GM21528 (cell line): ENCODE measurements at regions not wholly inside any gene's neighbourhood (a gene's known extent, or its start where the extent isn't known, plus 50 kb on each side); places are given as distances from the start of the nearest gene placed in this dataset.

Experiments used
- ATAC-seq: cut with Tn5 transposase; IDR thresholded peaks from one replicate; pipeline ENCODE4 v1.9.1; 2021; ENCODE audit warnings: mild to moderate bottlenecking, moderate library complexity; ENCODE audit not compliant: unreplicated experiment, low FRiP score

DNA sequence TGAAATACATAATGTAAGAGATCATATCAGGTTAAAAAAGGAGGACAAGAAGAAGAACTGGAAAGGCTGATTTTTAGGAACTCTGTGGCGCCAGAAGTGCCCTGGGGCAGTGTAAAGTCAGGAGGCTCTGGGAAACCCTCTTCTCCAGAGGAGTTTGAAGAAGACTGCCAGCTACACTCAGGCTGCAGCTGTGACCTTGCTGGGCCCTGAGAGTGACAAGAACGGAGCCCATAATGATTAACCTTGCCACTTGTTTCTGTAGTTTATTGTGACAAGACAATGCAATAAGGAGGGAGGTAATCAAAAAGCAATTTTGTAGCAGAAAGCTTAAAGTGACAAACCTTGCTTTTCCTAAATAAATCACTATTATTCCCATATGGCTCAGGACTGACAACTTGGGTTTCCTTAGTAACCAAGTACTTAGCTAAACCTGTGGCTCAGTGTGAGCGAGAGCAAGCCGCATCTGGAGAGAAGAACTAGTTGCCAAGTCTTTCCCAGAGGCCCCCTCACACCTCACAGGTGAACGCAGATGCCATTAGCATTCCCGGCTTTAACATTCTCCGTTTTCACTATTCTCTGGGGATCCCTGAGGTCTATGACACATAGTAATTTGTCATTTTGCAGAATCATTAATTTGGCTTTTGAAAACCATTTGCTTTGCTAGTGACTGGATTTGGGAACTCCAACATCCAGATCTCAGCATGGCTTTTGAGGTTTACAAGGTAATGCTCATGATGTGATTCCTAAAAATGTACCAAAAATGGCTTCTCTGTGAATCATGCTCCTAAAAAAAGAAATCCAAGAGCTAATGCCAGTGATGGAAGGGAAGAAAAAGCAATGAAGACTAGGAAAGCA is 115.9 kb downstream of the OMA1 start:
- ATAC-seq = no peak

DNA sequence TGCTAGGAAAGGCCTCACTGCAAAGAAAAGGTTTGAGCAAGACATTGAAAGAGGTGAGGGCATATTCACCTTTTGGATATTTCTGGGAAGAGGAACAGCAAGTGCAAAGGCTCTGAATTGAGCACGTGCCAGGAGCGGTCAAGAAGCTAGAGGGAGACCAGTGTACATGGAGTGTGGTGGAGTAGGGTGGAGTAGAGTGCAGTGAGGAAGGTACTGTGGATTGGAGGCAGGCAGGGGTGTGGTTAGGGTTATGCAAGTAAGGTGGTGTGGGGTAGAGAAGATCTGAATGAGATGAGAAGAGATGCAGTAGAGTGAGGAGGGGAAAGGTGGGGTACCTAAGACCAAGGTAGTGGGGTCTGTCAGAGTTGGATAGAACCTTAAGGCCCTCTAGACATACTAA is 119.6 kb downstream of the OMA1 start:
- no peak for ATAC-seq

DNA sequence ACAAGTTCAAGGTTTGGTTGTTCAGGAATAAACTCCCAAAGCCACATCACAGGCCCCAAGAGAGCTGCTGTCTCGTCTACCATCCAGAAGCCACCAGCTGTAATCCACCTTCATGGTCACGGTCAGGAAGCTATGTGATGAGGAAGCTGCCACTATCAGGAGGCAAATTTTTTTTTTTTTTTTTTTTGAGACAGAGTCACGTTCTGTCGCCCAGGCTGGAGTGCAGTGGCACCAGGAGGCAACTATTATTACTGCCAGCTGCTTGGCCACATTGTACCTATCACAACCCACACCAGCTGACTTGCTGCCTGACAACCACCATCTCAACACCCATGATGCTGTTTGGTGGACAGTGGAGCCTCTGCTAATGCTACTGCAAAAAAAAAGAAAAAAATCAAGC is 124.1 kb downstream of the OMA1 start:
- no peak for ATAC-seq

DNA sequence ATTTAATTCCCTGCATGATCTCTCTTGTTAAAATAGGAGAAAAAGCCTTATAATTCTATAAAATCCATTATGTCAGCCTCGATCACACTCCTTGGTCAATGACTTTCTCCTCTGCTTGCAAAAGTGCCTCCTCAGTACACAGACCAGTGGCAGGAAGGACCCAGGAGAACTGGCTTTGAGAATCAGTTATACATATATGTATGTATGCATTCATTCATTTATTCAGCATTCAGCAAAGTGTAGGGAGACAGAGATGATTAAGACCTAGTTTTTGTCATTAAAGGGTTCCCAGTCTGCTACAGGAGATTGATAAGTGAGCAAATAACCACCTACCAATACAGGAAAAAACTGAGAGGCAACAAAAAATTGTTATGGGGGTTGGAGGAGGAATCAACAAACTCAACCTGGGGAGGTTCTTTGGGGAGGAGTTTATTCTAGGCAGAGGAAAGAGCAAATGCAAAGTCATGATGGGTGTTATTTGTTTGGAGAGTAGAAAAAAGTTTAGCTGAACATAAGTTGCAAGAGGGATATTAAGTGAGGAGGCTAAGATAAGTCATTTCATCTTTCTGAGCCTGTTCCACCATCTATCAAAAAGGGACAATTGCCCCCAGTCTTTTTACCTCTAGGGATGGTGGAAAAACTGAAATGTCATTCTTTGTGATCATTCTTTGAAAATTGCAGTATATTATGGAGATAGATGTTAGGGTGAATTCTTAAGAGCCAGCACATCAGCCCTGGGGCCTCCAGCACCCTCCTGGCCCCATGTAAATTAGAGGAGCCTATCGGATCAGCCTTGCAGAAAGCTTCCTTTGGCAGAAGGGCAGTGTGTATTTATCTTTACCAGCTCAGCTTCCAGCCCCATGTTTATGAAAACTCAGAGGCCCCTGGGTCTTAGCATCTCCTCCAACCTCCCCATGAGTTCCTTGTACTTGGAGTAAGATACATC is 128.0 kb downstream of the OMA1 start:
- no peak for ATAC-seq

DNA sequence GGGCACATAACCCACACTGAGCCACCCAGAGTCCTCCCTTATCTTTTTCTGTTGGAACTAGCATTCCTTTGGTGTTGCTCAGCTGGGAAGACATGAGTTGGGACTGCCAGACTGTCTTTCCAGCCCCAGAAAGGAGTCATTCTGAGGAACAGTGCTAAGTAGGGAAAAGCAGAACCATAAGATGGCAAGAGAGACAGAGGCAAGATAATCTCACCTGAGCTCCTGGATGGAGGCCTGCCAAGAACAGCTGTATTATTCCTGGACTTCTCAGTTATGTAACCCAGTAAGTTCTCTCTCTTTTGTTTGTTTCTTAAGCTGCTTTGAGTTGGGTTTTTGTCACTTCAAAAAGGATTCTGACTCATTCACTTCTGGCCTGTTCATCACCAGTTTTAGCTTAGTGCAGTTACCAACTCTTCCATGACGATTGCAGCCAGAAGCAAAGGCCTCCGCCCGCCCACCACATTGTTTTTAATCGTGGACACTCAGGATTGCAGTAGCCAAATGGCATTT is 134.4 kb downstream of the OMA1 start:
- ATAC-seq = no peak

DNA sequence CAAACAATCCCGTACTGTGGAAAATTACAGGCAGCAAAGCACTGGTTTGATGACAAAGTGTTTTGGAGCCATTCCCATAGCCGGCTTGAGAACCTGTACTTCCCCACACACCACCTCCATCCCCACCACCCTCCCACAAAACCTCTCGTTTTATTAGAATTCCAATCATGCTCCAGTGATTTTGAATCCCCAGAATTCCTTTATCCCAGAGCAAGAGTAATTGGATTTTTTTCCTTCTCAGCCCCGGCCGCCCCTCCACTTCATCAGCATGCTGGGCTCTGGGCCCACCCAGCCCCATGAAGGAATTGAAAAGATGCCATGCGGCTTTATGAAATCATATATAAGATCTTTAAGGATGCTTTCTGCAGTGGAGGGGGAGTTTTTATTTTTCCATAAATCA is 136.6 kb downstream of the OMA1 start:
- ATAC-seq = no peak

DNA sequence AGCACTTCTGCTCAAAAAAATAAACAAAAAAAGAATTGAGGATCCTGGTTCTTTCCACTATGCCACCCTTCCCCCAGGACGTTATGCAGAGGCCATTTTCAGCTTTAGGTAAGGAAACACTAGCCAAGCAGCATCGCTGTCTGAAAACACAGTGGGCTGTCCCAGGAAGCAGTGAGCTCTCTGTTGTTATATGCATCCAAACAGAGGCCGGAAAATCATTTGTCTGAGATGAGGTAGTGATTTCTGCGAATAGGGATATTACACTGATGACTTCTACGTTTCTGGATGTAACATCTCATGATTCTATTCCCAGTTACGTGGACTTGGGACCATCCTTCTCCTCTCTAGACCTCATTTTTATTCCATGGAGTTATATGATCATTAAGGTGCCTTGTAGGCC is 137.2 kb downstream of the OMA1 start:
- no peak for ATAC-seq

DNA sequence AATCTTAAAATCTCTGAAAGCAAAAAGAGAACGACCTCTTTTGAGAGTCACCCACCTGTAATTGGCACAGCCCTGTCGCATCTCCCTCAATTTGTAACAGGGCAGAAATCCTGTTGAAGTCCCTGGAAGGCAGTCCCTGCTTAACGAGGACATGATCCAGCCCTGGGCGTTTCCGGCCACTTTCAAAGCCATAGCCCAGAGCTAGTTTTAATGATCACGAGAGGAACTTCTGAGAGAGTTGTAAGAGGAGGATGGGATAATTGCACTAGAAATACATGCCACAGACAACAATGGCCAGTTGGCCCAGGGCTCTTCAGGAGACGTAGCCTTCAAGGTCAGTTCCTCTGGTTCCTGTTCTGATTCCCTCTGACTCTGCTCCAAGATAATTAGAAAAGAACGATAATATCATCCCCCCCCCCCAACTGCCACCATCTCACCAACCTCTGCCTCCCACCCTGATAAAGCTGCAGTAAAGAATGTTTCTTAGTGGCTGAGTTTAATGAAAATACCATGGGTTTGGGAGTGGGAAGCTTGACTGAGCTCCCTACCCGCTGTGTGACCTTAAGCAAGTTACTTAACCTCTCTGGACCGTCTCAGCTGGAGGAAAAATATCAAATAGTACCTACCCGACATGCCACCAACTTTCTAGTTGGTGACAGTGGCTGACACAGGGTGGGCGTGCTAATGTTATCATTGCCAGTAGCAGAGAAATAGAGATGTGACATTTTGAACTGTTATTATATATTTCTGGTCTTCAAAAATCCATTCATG is 140.0 kb downstream of the OMA1 start:
- no peak for ATAC-seq

DNA sequence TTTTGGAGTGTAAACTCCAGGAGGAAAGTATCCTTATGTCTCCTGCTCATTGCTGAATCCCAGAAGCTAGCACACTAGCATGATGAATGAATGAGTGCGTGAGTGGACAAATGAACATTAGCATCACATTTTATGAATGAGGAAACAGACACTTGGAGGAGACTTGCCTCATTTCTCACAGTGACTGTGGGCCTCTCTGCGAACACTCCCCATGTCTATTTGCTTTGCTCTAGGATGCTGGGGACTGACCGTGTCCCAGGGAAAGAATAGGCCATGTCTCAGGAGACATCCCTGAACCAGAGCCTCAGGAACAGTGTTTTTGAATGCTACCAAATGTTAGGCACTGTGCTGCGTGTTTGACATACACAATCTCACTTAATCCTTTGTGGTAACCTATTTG is 140.9 kb downstream of the OMA1 start:
- ATAC-seq = no peak

DNA sequence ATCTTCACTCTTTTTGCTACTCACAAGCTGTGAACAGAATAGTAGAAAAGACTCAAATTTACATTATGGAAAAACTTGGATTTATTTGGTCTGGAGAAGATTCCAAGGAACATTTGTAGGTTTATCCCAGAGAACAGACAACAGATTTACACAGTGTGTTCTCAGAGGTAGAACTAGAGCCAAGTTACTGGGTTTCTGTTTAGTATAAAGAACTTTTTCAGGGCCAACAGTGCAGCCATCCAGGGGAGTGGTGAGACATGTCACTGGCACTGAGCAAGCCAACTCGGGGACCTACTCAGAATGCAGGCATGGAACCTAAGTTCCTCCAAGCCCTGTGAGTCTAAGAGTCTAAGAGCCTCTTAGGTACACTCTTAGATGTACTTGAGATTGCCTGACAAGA is 142.6 kb downstream of the OMA1 start:
- no peak for ATAC-seq

DNA sequence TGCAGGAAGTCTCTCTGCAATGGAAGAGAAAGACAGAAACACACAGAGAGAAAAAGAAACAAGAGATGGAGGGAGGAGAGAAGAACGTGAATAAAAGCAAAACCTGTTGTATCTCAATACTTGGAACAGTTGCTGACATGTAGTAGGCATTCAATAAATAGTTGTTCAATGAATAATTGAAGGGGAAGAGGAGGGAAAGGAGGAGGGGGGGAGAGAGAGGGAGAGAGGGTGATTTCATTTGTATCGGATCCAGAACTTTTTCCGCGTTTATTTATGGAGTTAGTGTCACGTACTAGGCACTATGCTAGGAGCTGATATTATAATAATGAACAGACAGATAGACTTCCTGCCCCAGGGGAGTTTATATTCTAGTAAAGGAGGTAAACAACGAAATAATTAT is 144.1 kb downstream of the OMA1 start:
- ATAC-seq = no peak

DNA sequence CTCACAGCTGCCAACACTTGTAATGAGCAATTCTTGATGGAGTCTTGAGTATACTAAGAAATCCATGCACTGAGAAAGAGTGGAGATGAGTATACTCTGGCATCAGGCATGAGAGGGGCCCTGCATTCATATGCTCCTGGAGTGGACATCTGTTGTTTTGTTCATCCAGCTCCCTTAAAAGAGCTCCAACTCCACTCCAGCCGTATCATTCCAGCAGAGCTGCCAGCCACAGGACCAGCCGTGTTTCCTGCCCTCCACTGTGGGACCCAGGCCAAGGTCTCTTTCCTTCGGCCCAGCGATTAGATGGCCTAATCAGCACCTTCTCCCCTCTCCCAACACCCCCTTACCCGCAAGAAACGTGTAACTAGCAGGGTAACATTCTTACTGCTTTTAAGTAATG is 144.5 kb downstream of the OMA1 start:
- no peak for ATAC-seq

DNA sequence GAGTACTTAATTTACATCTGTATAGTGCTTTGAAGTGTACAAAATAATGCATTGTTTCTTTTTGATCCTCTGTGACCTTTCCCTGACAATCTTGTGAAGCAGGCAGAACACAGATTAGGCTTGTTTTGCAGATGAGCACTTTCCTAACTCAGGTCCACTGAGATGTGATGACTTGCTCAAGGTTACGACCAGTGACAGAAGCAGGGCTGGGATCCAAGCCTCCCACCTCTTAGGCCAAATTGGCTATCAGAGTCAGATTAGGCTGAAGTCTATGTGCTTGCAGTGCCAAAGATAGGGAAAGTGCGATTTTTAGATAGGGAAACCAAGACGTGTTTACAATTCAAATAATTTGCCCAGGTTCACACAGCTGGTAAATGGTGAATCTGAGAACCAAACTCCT is 147.3 kb downstream of the OMA1 start:
- ATAC-seq = no peak

DNA sequence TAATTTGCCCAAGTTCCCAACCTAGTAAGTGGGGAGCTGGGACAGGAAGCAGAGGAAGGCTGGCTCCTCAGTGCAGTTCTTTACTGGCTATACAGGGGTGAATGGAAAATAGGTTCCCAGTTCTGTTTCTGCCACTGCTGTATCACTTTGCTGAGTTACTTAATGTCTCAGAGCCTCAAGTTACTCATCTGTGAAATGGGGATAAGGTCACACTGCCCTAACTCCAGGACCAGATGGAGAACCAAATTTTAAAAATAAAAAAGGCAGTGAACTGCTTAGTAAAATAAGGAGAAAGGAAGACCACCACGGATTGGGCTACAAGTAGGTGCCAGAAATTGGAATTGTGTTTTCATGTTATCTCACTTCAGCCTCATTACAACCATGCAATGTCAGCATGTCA is 147.8 kb downstream of the OMA1 start:
- ATAC-seq = no peak

DNA sequence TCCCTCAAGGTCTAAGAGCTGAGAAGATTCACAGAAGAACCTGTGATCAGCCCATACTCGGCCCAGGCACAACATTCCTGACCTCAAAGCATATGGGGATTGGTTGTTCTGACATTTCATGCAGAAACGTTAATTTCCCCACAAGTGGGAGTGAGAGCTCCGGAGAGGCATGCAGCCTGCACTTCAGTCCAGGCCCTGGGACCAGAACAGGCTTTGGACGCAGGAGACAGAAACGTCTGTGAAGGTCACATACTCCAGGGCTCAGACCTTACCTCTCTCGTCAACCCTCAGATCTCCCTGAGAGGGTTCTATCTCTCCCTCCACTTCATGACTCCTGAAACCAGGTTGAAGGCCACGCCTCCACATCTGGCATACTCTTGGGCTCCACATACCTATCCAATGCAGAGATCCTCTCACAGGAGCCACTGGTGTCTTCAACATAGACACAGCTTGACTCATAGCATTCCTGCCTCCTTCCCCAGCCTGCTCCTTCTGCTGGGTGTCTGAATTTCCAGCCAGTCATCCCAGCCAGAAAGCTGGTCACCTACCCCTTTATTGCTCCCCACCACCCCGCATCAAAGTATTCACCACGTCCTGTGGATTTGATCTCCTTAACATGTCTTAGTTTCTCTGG is 149.2 kb downstream of the OMA1 start:
- ATAC-seq = no peak

DNA sequence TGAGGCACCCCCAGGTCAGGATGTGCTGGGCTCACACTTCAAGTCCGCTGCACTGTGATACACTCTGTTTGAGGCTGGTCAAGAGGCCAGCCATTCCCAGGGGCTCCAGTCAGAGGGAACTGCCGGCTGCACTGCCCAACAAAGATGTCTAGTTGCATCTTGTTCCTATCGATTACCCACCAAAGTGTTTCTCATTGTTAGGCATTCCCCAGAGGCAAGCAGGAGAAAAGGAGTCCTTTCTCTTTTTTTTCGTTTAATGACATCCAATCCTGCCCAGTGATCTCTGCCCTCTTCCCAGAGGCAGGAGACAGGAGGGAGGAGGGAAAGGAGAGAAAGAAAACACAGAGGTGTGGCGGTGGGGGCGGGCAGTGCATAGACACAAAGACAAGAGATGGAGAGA is 150.4 kb downstream of the OMA1 start:
- no peak for ATAC-seq

DNA sequence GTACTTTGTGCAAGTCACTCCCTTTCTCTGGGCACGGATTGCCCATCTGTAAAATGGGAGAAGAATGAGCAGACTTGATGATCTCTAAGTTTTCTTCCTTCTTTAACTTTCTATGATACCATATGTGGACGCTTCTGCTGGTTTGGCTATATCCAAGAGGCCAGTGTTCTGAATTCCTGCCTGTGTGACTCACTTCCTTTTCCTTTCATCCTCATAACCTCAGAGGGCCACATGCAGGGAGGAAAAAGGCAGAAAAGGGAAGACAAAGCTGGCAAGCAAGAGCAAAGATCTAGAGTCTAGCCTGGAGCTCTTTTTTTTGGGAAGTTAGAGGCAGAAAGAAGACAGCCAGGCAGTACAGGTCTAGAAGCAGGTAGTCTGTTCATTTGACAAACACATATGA is 151.2 kb downstream of the OMA1 start:
- ATAC-seq = no peak

DNA sequence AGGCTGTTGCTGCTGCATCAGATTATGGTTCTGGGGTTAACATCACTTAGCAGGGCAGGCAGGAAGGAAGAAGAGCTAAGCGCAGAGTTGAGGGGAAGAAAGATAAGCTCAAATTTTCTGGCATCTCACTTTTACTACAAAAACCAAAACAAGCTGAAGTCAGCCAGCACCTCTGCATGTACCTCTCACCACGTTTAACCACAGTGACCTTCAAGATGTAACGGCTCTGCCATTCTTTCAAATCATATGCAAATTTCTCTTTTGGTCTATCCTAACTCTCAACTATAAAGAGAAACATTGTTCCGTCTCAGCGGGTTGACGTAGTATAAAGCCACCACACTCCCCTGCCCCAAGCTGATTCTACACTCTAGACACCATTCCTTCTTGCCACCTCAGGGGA is 154.4 kb downstream of the OMA1 start:
- peak; percentile 84 for ATAC-seq

DNA sequence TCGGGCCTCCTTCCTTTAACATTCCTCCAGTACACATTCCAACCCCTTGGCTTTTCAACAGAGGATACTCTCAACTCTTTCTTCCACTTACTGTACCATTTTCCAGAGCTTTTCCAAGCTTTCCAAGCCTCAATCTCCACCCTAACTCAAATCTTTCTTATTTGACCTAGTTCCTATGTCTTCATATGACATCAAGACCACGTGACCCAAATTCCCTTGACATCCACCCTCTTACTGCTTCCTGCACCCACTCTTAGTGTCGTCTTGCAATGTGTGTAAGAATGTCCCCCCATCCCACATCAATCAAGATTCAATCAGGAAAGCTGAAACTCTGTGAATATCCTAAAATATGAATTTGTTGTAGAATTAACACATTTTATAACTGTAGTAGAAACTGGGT is 155.0 kb downstream of the OMA1 start:
- ATAC-seq = no peak

DNA sequence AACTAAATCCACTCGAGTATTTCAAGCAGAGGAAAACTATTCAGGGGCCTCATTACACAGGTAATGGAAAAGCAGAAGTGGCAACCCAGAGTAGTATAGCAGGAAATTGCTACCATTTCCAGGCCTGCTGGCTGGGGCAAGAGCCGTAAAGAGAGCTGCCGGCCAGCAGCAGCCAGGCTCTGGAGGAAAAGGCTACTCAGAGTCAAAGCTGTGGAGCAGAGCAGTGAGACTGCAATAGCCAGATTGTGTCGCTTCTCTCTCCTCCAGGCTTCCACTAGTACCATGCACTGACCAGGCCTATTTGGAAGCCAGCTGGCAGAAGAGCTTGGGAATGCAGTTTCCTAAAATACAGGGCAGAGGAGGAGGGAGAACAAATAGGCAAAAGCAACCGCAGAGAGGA is 155.5 kb downstream of the OMA1 start:
- ATAC-seq = no peak
